HG03280 (cell line): ENCODE measurements at regions not wholly inside any gene's neighbourhood (a gene's known extent, or its start where the extent isn't known, plus 50 kb on each side); places are given as distances from the start of the nearest gene placed in this dataset.
"Not testable (repeated sequence)": the region's sequence is repeated elsewhere in the genome, so short reads cannot be mapped to it uniquely, and the experiment has no call there.

Experiments used
- ATAC-seq: cut with Tn5 transposase; IDR thresholded peaks from one replicate; pipeline ENCODE4 v1.9.1; 2021; ENCODE audit warnings: mild to moderate bottlenecking, moderate library complexity; ENCODE audit not compliant: unreplicated experiment

DNA sequence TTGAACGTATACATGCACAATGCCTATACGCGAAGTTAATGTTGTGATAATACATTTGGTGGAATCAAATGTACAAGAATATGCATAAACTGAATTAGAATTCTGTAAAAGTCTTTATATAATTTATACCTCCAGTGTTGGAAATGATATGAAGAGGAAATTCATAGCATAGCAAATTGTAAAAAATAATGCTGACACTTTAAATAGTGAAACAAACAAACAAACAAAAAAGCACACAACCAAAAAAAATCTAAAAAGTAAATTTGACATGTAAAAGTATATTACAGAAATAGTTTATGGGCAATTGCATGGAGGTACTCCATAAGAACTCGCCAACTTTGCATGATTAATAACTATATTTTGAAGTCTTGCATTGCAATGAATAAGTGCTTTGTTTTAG is 780.9 kb downstream of the TBC1D32 start:
- no peak for ATAC-seq

- no peak for ATAC-seq
Observed at GRCh38 chr6:120545353-120545752, 788.9 kb downstream of the TBC1D32 start.

DNA sequence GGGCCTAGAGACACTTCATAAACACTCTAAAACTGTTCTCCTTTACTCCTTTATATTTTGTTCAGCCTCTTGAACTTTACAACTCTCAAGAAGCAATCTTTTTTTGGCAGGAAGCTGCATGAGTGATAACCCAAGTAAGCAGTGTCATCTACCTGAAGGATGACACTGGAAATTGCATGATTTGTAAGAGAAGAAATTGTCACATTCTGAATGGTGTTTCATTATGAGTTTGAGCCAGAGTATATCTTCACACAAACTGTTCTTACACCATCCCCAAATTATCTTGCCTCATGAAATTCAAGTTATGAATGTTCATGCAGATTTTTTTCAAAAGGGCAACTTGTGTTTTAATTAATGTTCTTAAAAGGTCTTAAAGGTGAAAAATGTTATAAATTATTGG is 799.3 kb downstream of the TBC1D32 start:
- no peak for ATAC-seq

- no peak for ATAC-seq
Observed at GRCh38 chr6:120526576-120526975, 807.7 kb downstream of the TBC1D32 start.

GRCh38 chr6:120514544-120514943 is 819.7 kb downstream of the TBC1D32 start:
- no peak for ATAC-seq

DNA sequence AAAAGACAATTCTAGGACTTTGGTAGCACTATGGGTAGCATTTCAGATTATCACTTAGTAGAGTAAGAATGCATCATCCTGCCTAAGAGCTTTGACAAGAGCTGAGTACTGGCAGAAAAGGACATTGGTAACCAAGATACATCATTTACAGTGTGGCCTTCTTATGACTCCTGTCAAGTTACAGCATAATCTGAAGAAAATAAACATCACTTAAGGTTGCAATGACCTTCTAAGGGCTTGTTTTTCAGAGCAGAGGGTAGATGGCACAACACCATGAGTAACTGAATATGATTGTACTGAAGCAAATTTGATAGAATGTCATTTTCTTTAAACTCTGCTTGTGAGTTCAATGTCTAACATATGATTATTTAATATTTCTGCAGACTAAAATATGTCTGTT is 822.6 kb downstream of the TBC1D32 start:
- no peak for ATAC-seq

GRCh38 chr6:120498711-120499110 is 835.6 kb downstream of the TBC1D32 start:
- no peak for ATAC-seq

DNA sequence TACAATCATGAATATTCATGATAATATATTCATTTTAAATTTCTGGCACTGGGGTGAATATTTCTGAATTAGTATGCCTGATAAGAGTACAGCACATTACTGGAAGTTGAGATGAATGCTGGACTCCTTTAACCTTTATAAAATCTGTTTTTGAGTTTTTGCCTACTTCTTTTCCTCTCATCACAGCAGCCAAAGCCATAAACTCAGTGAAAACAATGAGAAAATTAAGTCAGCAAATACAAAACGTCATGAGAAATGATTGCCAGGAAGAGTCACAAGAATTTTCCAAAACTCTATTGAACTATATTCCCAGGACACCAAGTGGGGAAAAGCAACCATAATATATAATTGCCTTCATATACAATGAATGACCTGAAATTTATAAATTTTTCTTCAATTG is 837.6 kb downstream of the TBC1D32 start:
- no peak for ATAC-seq

GRCh38 chr6:120493505-120493904 is 840.8 kb downstream of the TBC1D32 start:
- ATAC-seq, result no peak

GRCh38 chr6:120489941-120490340 is 844.3 kb downstream of the TBC1D32 start:
- ATAC-seq, result no peak

- ATAC-seq, result no peak
Observed at GRCh38 chr6:120484146-120484545, 850.1 kb downstream of the TBC1D32 start.

GRCh38 chr6:120478650-120479049 is 855.6 kb downstream of the TBC1D32 start:
- ATAC-seq, result no peak

GRCh38 chr6:120473804-120474203 is 860.5 kb downstream of the TBC1D32 start:
- ATAC-seq, result no peak

GRCh38 chr6:120468486-120468885 is 865.8 kb downstream of the TBC1D32 start:
- no peak for ATAC-seq

DNA sequence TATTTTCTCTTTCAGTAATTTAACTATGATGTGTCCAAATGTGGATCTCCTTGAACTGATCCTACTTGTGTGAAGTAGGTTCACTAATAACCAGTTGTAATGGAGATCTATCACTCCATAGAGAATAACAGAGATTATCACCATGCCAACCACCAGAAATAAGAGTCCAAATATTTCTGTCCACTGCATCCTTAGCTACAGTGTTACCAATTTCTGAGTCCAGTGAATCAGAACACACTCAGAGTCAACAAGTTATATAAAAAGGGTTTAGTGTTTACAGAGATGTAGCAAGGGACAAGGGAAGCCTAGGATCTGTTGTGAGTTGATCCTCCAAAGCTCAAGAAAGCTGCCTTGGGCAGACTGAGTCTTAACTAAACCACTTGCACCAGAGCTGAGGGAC is 882.8 kb downstream of the TBC1D32 start:
- no peak for ATAC-seq

GRCh38 chr6:120447605-120448004 is 886.7 kb downstream of the TBC1D32 start:
- no peak for ATAC-seq

DNA sequence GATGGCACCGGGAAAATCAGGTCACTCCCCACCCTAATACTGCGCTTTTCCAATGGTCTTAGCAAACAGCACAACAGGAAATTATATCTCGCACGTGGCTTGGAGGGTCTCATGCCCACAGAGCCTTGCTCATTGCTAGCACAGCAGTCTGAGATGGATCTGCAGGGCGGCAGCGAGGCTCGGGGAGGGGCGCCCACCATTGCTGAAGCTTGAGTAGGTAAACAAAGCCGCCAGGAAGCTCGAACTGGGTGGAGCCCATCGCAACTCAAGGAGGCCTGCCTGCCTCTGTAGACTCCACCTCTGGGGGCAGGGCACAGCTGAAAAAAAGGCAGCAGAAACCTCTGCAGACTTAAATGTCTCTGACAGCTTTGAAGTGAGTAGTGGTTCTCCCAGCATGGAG is 901.4 kb downstream of the TBC1D32 start:
- ATAC-seq, result not testable (repeated sequence)

DNA sequence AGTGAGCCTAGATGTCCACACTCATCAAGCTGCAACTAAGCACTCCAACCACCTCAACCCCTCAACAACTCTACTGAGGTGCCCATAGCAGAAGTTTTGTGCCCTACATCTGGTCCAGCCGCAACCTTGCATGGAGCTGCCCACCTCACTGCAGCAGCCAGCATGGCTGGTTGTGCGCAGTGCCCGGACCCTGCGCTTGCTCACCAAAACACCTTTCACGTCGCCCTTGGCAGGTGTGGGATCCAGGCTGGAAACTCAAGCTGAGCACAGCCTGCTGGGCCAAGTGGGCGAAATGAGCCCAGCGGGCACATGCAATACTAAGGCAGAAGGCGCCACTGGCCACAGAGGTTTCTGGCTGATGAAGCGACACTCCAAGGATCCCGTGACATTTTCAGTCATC is 902.4 kb downstream of the TBC1D32 start:
- no peak for ATAC-seq

GRCh38 chr6:120411394-120411793 is 922.9 kb downstream of the TBC1D32 start:
- no peak for ATAC-seq

- ATAC-seq, result no peak
Observed at GRCh38 chr6:120410586-120410985, 923.7 kb downstream of the TBC1D32 start.

DNA sequence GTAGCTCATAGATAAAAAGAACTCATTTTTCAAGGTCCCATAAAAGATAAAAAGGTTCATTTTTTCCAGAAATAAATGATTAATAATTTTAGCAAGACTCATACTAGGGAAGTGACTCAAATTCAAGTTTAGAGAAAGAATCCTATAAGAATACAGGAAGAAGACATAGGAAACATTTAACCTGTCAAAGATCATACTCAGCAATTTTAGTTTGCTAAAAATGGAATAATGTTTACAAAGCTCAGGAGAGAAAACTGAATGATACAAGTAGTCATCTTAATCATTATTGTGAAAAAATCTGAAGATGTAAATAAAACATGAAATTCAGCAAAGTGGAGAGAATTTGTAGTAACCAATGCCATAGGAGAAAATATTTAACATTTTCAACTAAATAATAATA is 926.6 kb downstream of the TBC1D32 start:
- no peak for ATAC-seq

- no peak for ATAC-seq
Observed at GRCh38 chr6:120405947-120406346, 928.3 kb downstream of the TBC1D32 start.

GRCh38 chr6:120395784-120396183 is 938.5 kb downstream of the TBC1D32 start:
- ATAC-seq, result no peak

GRCh38 chr6:120395330-120395729 is 939.0 kb downstream of the TBC1D32 start:
- no peak for ATAC-seq
